ENCODE measurements at regions not wholly inside any gene's neighbourhood (a gene's known extent, or its start where the extent isn't known, plus 50 kb on each side); places are given as distances from the start of the nearest gene placed in this dataset.
A peak's percentile ranks its signal among the peaks of the same experiment; 100 is the strongest.

GRCh38 chr1:78333502-78333901 is 157.3 kb upstream of the PTGFR start:
- peak; percentile 71 for ATAC-seq
- TF ChIP-seq ZNF565 (CRISPR knock-in tag; conservative IDR thresholded peaks at IDR 0.05; ENCODE audit: low read depth) (no peak), ZFP30 (CRISPR knock-in tag; IDR thresholded peaks at IDR 0.05) (no peak), ESRRG (CRISPR knock-in tag; IDR thresholded peaks at IDR 0.05) (no peak), ZNF70 (CRISPR knock-in tag; IDR thresholded peaks at IDR 0.05) (no peak), POU6F1 (CRISPR knock-in tag; IDR thresholded peaks at IDR 0.05; ENCODE audit: borderline replicate concordance, low read depth) (no peak), TCF4 (CRISPR knock-in tag; IDR thresholded peaks at IDR 0.05; ENCODE audit: borderline replicate concordance) (no peak), CREB5 (CRISPR knock-in tag; IDR thresholded peaks at IDR 0.05; ENCODE audit: low read depth) (no peak), BACH2 (CRISPR knock-in tag; IDR thresholded peaks at IDR 0.05; ENCODE audit: borderline replicate concordance) (no peak), ZC3H10 (CRISPR knock-in tag; IDR thresholded peaks at IDR 0.05) (no peak)

GRCh38 chr1:78334114-78334513 is 156.7 kb upstream of the PTGFR start:
- no peak for TF ChIP-seq ZFP30 (CRISPR knock-in tag; IDR thresholded peaks at IDR 0.05)
- no peak for TF ChIP-seq PPARA (CRISPR knock-in tag; IDR thresholded peaks at IDR 0.05; ENCODE audit: borderline replicate concordance)
- TF ChIP-seq ESRRG (CRISPR knock-in tag; IDR thresholded peaks at IDR 0.05): no peak
- TF ChIP-seq TCF4 (CRISPR knock-in tag; IDR thresholded peaks at IDR 0.05; ENCODE audit: borderline replicate concordance): no peak
- TF ChIP-seq OSR1 (CRISPR knock-in tag; IDR thresholded peaks at IDR 0.05): no peak
- no peak for TF ChIP-seq GLIS3 (CRISPR knock-in tag; IDR thresholded peaks at IDR 0.05)
- TF ChIP-seq CSDC2 (CRISPR knock-in tag; IDR thresholded peaks at IDR 0.05): no peak
- TF ChIP-seq RARB (CRISPR knock-in tag; IDR thresholded peaks at IDR 0.05): no peak
- TF ChIP-seq, protein P1, sequence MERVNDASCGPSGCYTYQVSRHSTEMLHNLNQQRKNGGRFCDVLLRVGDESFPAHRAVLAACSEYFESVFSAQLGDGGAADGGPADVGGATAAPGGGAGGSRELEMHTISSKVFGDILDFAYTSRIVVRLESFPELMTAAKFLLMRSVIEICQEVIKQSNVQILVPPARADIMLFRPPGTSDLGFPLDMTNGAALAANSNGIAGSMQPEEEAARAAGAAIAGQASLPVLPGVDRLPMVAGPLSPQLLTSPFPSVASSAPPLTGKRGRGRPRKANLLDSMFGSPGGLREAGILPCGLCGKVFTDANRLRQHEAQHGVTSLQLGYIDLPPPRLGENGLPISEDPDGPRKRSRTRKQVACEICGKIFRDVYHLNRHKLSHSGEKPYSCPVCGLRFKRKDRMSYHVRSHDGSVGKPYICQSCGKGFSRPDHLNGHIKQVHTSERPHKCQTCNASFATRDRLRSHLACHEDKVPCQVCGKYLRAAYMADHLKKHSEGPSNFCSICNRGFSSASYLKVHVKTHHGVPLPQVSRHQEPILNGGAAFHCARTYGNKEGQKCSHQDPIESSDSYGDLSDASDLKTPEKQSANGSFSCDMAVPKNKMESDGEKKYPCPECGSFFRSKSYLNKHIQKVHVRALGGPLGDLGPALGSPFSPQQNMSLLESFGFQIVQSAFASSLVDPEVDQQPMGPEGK (CRISPR knock-in tag; IDR thresholded peaks at IDR 0.05; ENCODE audit: borderline replicate concordance): no peak
- TF ChIP-seq BACH2 (CRISPR knock-in tag; IDR thresholded peaks at IDR 0.05; ENCODE audit: borderline replicate concordance): no peak
- no peak for TF ChIP-seq POU6F1 (CRISPR knock-in tag; IDR thresholded peaks at IDR 0.05; ENCODE audit: borderline replicate concordance, low read depth)
- TF ChIP-seq, protein P2, sequence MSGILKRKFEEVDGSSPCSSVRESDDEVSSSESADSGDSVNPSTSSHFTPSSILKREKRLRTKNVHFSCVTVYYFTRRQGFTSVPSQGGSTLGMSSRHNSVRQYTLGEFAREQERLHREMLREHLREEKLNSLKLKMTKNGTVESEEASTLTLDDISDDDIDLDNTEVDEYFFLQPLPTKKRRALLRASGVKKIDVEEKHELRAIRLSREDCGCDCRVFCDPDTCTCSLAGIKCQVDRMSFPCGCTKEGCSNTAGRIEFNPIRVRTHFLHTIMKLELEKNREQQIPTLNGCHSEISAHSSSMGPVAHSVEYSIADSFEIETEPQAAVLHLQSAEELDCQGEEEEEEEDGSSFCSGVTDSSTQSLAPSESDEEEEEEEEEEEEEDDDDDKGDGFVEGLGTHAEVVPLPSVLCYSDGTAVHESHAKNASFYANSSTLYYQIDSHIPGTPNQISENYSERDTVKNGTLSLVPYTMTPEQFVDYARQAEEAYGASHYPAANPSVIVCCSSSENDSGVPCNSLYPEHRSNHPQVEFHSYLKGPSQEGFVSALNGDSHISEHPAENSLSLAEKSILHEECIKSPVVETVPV (CRISPR knock-in tag; IDR thresholded peaks at IDR 0.05): no peak
- no peak for TF ChIP-seq ARNTL (CRISPR knock-in tag; IDR thresholded peaks at IDR 0.05; ENCODE audit: borderline replicate concordance, low read depth)
- no peak for TF ChIP-seq ZC3H10 (CRISPR knock-in tag; IDR thresholded peaks at IDR 0.05)
- no peak for TF ChIP-seq ZNF565 (CRISPR knock-in tag; conservative IDR thresholded peaks at IDR 0.05; ENCODE audit: low read depth)
- no peak for ATAC-seq

- ATAC-seq: no peak
- TF ChIP-seq RARB (CRISPR knock-in tag; IDR thresholded peaks at IDR 0.05): no peak
- no peak for TF ChIP-seq ZFP30 (CRISPR knock-in tag; IDR thresholded peaks at IDR 0.05)
- TF ChIP-seq BACH2 (CRISPR knock-in tag; IDR thresholded peaks at IDR 0.05; ENCODE audit: borderline replicate concordance): no peak
- no peak for TF ChIP-seq CSDC2 (CRISPR knock-in tag; IDR thresholded peaks at IDR 0.05)
- no peak for TF ChIP-seq POU6F1 (CRISPR knock-in tag; IDR thresholded peaks at IDR 0.05; ENCODE audit: borderline replicate concordance, low read depth)
- TF ChIP-seq ESRRG (CRISPR knock-in tag; IDR thresholded peaks at IDR 0.05): no peak
- TF ChIP-seq TOX (CRISPR knock-in tag; IDR thresholded peaks at IDR 0.05; ENCODE audit: borderline replicate concordance): no peak
- no peak for TF ChIP-seq SNAI2 (CRISPR knock-in tag; IDR thresholded peaks at IDR 0.05)
- no peak for TF ChIP-seq GLIS3 (CRISPR knock-in tag; IDR thresholded peaks at IDR 0.05)
- TF ChIP-seq, protein P3, sequence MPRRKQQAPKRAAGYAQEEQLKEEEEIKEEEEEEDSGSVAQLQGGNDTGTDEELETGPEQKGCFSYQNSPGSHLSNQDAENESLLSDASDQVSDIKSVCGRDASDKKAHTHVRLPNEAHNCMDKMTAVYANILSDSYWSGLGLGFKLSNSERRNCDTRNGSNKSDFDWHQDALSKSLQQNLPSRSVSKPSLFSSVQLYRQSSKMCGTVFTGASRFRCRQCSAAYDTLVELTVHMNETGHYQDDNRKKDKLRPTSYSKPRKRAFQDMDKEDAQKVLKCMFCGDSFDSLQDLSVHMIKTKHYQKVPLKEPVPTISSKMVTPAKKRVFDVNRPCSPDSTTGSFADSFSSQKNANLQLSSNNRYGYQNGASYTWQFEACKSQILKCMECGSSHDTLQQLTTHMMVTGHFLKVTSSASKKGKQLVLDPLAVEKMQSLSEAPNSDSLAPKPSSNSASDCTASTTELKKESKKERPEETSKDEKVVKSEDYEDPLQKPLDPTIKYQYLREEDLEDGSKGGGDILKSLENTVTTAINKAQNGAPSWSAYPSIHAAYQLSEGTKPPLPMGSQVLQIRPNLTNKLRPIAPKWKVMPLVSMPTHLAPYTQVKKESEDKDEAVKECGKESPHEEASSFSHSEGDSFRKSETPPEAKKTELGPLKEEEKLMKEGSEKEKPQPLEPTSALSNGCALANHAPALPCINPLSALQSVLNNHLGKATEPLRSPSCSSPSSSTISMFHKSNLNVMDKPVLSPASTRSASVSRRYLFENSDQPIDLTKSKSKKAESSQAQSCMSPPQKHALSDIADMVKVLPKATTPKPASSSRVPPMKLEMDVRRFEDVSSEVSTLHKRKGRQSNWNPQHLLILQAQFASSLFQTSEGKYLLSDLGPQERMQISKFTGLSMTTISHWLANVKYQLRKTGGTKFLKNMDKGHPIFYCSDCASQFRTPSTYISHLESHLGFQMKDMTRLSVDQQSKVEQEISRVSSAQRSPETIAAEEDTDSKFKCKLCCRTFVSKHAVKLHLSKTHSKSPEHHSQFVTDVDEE (CRISPR knock-in tag; IDR thresholded peaks at IDR 0.05): no peak
Observed at GRCh38 chr1:78334952-78335351, 155.8 kb upstream of the PTGFR start.
